Tibial artery (tissue), 4 donors: ENCODE measurements at regions not wholly inside any gene's neighbourhood (a gene's known extent, or its start where the extent isn't known, plus 50 kb on each side); places are given as distances from the start of the nearest gene placed in this dataset.

ENCODE experiments used
- DNase-seq, 2 donors: peaks; one replicate each; pipeline ENCODE4 v3.0.0-alpha.2; 2019
- H3K27ac ChIP-seq, 2 donors: fragments of 200-600 bp; sonication (generic) in 1 of 2; 1 replicate in 1 of 2; 2 replicates in 1 of 2; pipeline ENCODE4 v1.5.1; 2018 to 2019; ENCODE audit warnings: mild to moderate bottlenecking in 1 of 2
- H3K27me3 ChIP-seq, 2 donors: fragments of 200-600 bp; sonication (generic) in 1 of 2; one replicate each; pipeline versions ENCODE4 v1.5.1 to v1.6.0; 2016 to 2019
- H3K36me3 ChIP-seq, 3 donors: fragments of 200-600 bp; sonication (generic) in 2 of 3; one replicate each; pipeline ENCODE4 v1.5.1; 2016 to 2019; ENCODE audit warnings: mild to moderate bottlenecking in 2 of 3
- H3K4me1 ChIP-seq, 4 donors: fragments of 200-600 bp; sonication (generic) in 2 of 4; 1 replicate in 3 of 4; 2 replicates in 1 of 4; pipeline ENCODE4 v1.5.1; 2016 to 2019
- H3K4me3 ChIP-seq, 2 donors: fragments of 200-600 bp; sonication (generic) in 1 of 2; 1 replicate in 1 of 2; 2 replicates in 1 of 2; pipeline ENCODE4 v1.5.1; 2018 to 2019; ENCODE audit warnings: mild to moderate bottlenecking in 2 of 2
- H3K9me3 ChIP-seq, 3 donors: fragments of 200-600 bp; sonication (generic) in 1 of 3; one replicate each; pipeline ENCODE4 v1.5.1; 2016 to 2019
- intact Hi-C: fragments of 100-400 bp; cut with DNase I; formaldehyde crosslinking; loops from one replicate; pipeline ENCODE4 v1.15.0; 2023; ENCODE audit warnings: low total_unique reads
- TF ChIP-seq, protein P1 (sequence below), 2 experiments: fragments of 200-600 bp in 1 of 2; fragments of 450-650 bp in 1 of 2; IDR thresholded peaks; one replicate each; pipeline ENCODE4 v1.5.1; 2017 to 2019; ENCODE audit warnings: antibody characterized with exemption in 2 of 2, mild to moderate bottlenecking in 1 of 2, moderate library complexity in 1 of 2

DNA sequence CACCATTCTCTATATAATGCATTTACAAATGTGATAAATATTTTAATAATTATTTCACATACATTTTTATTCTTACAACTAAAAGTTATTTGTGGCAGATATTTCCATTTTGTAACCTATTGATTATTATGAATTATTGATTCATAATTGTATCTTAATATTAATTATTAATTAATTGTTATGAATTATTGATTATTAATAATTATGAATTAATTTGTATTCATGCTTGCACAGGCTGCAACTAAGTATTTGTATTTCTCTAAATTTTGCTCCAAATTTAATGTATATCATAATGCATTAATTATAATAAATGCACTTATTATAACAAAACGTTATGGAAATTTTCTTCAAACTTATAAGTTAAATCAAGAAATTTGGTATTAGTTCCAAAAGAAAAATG lies 929.7 kb downstream of the PCDH7 start:
- H3K4me3 ChIP-seq, result no peak overlapping the region
- TF ChIP-seq, protein P1, sequence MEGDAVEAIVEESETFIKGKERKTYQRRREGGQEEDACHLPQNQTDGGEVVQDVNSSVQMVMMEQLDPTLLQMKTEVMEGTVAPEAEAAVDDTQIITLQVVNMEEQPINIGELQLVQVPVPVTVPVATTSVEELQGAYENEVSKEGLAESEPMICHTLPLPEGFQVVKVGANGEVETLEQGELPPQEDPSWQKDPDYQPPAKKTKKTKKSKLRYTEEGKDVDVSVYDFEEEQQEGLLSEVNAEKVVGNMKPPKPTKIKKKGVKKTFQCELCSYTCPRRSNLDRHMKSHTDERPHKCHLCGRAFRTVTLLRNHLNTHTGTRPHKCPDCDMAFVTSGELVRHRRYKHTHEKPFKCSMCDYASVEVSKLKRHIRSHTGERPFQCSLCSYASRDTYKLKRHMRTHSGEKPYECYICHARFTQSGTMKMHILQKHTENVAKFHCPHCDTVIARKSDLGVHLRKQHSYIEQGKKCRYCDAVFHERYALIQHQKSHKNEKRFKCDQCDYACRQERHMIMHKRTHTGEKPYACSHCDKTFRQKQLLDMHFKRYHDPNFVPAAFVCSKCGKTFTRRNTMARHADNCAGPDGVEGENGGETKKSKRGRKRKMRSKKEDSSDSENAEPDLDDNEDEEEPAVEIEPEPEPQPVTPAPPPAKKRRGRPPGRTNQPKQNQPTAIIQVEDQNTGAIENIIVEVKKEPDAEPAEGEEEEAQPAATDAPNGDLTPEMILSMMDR (IDR thresholded peaks at IDR 0.05), result no peak
- H3K27me3 ChIP-seq, result no peaks in the 10 kb centered on the region
- H3K9me3 ChIP-seq, result no peaks in the 10 kb centered on the region
- intact Hi-C loops, result no loop called here
- H3K36me3 ChIP-seq, result no peaks in the 10 kb centered on the region
- DNase-seq, result no peak
- H3K27ac ChIP-seq, result no peak overlapping the region
- H3K4me1 ChIP-seq, result no peaks in the 10 kb centered on the region

DNA sequence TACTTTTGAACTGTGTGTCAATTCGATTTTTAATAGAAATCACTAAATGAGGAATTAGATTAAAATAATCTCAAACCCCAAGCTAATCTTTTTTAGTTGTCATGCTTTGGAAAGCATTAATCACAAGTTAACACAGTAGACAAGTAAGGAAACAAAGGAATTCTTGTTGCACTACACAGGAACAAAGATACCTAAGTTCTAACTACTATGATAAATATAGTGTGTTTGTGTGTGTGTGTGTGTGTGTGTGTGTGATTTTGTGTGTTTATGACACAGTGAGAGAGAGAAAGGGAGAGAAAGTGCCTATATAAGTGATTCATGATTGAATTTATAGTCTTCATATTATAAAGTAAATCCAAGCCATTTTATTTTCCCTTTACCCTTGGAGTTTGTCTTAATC lies 931.4 kb downstream of the PCDH7 start:
- intact Hi-C loops, result no loop called here
- Histone ChIP-seq H3K36me3 (no peaks in the 10 kb centered on the region), H3K27ac (no peak overlapping the region), H3K4me3 (no peak overlapping the region), H3K4me1 (no peaks in the 10 kb centered on the region), H3K9me3 (no peaks in the 10 kb centered on the region), H3K27me3 (no peaks in the 10 kb centered on the region)
- TF ChIP-seq, protein P1 (IDR thresholded peaks at IDR 0.05), result no peak
- no peak for DNase-seq

DNA sequence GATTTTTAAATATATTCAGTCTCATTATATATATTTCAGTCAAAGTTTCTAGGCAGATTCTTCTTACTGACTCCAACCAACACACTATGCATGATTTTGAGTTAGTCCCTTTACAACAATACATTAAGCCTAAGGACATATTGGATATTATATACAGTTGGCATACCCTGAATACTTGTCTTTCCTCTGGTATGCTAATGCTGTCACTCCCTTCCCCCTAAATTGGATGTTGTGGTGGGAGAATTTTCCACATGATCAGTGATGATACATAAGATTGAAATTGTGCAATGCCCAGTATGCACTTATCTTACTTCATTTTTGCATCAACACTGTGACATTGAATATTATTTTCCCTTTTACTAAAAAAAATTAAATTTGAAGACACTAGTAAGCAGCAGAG lies 935.2 kb downstream of the PCDH7 start:
- no peaks in the 10 kb centered on the region for H3K36me3 ChIP-seq
- intact Hi-C loops, result no loop called here
- H3K4me3 ChIP-seq, result no peak overlapping the region
- TF ChIP-seq, protein P1 (IDR thresholded peaks at IDR 0.05), result no peak
- H3K27me3 ChIP-seq, result no peaks in the 10 kb centered on the region
- no peak for DNase-seq
- no peaks in the 10 kb centered on the region for H3K4me1 ChIP-seq
- no peaks in the 10 kb centered on the region for H3K9me3 ChIP-seq
- H3K27ac ChIP-seq, result no peak overlapping the region

DNA sequence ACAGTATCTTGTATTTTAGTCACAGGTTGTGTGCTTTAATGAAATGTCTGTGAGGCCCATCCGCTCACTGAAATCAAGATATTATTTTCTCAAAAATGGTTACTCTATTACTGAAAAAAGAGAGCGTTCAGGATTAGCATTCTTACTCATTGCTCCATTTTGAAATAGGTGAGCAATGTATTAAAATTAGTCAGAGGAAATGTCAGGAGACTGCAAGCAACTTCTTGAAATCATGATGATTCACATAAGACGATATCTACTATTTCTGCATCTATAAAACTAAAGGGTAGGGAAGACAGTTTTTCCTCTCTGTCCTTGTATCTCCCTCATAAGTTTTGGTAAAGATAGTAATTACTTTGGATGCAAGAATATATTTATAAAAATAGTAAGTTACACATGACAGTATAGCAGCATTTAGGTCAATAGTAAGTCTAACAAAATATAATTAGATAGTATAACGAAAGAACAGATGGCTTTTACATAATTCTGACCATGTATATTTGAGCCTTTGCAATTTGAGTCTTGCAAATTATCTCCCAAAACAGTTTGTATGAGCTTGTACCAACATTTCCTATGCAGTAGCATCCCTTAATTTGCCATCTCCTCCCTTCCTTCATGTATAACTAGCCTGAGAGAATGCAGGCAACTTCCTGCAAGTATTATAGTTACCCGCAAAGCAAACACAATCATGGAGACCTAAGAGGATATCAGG lies 937.8 kb downstream of the PCDH7 start:
- TF ChIP-seq, protein P1 (IDR thresholded peaks at IDR 0.05), result no peak
- H3K27me3 ChIP-seq, result no peaks in the 10 kb centered on the region
- intact Hi-C loops, result no loop called here
- no peaks in the 10 kb centered on the region for H3K4me1 ChIP-seq
- DNase-seq, result no peak
- H3K9me3 ChIP-seq, result no peaks in the 10 kb centered on the region
- H3K27ac ChIP-seq, result no peak overlapping the region
- no peak overlapping the region for H3K4me3 ChIP-seq
- no peaks in the 10 kb centered on the region for H3K36me3 ChIP-seq

DNA sequence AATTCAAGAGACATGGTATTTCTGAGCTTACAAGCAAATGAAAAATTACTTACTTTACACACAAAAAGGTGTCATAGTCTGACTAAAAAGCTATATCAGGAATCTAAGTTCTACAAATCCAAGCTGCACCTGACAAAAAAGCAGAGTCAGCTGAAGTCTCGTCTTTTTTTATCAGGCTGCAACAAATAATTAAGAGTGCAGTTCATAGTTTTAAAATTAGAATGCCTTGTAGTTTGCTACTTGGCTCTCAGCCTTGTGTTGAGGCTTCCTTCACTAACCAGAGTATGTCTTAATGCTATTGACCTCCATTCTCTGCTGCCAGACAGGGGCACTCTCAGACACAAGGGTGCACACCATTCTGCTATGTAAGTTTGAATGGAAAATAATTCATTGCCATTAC lies 940.7 kb downstream of the PCDH7 start:
- intact Hi-C loops, result no loop called here
- Histone ChIP-seq H3K4me3 (no peak overlapping the region), H3K27ac (no peak overlapping the region), H3K27me3 (no peaks in the 10 kb centered on the region), H3K9me3 (no peaks in the 10 kb centered on the region), H3K4me1 (no peaks in the 10 kb centered on the region), H3K36me3 (no peaks in the 10 kb centered on the region)
- TF ChIP-seq, protein P1 (IDR thresholded peaks at IDR 0.05), result no peak
- DNase-seq, result no peak

DNA sequence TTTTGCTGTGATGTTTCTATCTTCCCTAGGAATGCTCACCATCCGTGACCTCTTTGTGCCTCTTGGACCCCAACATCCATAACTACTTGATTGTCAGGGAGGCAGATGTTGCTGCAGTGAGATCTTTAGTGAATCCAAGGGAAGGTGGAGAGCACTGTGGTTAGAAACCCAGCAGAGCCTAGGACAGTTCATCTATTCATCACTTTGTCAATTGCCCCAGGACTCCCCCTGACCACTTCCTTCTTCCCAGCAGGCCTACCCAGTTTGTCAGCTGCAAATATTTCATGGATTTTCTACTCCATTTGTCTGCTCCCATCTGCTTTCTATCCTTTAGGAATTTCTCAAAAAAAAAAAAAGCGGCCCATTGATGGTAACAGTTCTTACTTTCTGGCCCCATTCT lies 942.8 kb downstream of the PCDH7 start:
- Histone ChIP-seq H3K4me1 (no peaks in the 10 kb centered on the region), H3K27me3 (no peaks in the 10 kb centered on the region), H3K9me3 (no peaks in the 10 kb centered on the region), H3K36me3 (no peaks in the 10 kb centered on the region), H3K4me3 (no peak overlapping the region), H3K27ac (no peak overlapping the region)
- TF ChIP-seq, protein P1 (IDR thresholded peaks at IDR 0.05), result no peak
- intact Hi-C loops, result no loop called here
- DNase-seq, result no peak
